Loucy (cell line): ENCODE measurements at regions not wholly inside any gene's neighbourhood (a gene's known extent, or its start where the extent isn't known, plus 50 kb on each side); places are given as distances from the start of the nearest gene placed in this dataset.
"Not testable (repeated sequence)": the region's sequence is repeated elsewhere in the genome, so short reads cannot be mapped to it uniquely, and the experiment has no call there.

Source experiments
- H2AFZ ChIP-seq: fragments of 200-600 bp; sonication (generic); 2 replicates; pipeline ENCODE4 v1.6.0; 2016; ENCODE audit warnings: antibody characterized with exemption, mild to moderate bottlenecking, low read length, moderate library complexity
- H3F3A ChIP-seq: fragments of 200-600 bp; 2 replicates; pipeline ENCODE4 v1.6.0; 2016; ENCODE audit warnings: antibody characterized with exemption, low read depth, mild to moderate bottlenecking
- H3K27me3 ChIP-seq: fragments of 200-600 bp; sonication (generic); 2 replicates; pipeline ENCODE4 v1.6.1; 2014; ENCODE audit warnings: low read length, mild to moderate bottlenecking; ENCODE audit not compliant: insufficient read depth, poor library complexity, severe bottlenecking
- H3K36me3 ChIP-seq: fragments of 200-600 bp; sonication (generic); 2 replicates; pipeline ENCODE4 v1.6.1; 2016; ENCODE audit warnings: low read length; ENCODE audit not compliant: insufficient read depth
- H3K4me1 ChIP-seq: fragments of 200-600 bp; sonication (generic); 2 replicates; pipeline ENCODE4 v1.5.1; 2014; ENCODE audit warnings: low read length, mild to moderate bottlenecking; ENCODE audit not compliant: insufficient read depth, poor library complexity, severe bottlenecking
- H3K4me2 ChIP-seq: fragments of 200-600 bp; sonication (generic); 2 replicates; pipeline ENCODE4 v1.6.0; 2014; ENCODE audit warnings: antibody characterized with exemption, low read length, low read depth, mild to moderate bottlenecking; ENCODE audit not compliant: poor library complexity, severe bottlenecking
- H3K4me3 ChIP-seq: fragments of 200-600 bp; sonication (generic); 2 replicates; pipeline ENCODE4 v1.5.1; 2014; ENCODE audit warnings: low read length, mild to moderate bottlenecking, mixed read lengths; ENCODE audit not compliant: poor library complexity, severe bottlenecking
- H3K79me2 ChIP-seq: fragments of 200-600 bp; sonication (generic); 2 replicates; pipeline ENCODE4 v1.6.1; 2014; ENCODE audit warnings: low read length; ENCODE audit not compliant: insufficient read depth
- H3K9ac ChIP-seq: fragments of 200-600 bp; sonication (generic); 2 replicates; pipeline ENCODE4 v1.6.0; 2014; ENCODE audit warnings: mild to moderate bottlenecking, low read depth, low read length, moderate library complexity; ENCODE audit not compliant: poor library complexity, severe bottlenecking
- H3K9me2 ChIP-seq: fragments of 200-600 bp; sonication (generic); replicated peaks from 2 replicates; pipeline ENCODE4 v1.6.1; 2016; ENCODE audit warnings: low read depth, low read length, mixed read lengths
- H3K9me3 ChIP-seq: fragments of 200-600 bp; sonication (generic); 2 replicates; pipeline ENCODE4 v1.6.1; 2014; ENCODE audit warnings: mild to moderate bottlenecking, antibody characterized with exemption, low read length, low read depth; ENCODE audit not compliant: insufficient read depth
- H4K20me1 ChIP-seq: fragments of 200-600 bp; sonication (generic); 2 replicates; pipeline ENCODE4 v1.6.0; 2014; ENCODE audit warnings: antibody characterized with exemption, low read length, mild to moderate bottlenecking; ENCODE audit not compliant: insufficient read depth, poor library complexity, severe bottlenecking
- EZH2phosphoT487 ChIP-seq: fragments of 200-600 bp; IDR thresholded peaks from 2 replicates; pipeline ENCODE4 v1.6.1; 2018; ENCODE audit warnings: antibody characterized with exemption, mild to moderate bottlenecking, moderate library complexity, borderline replicate concordance
- TF ChIP-seq, protein P1 (sequence below): fragments of 200-600 bp; sonication (generic); conservative IDR thresholded peaks from 2 replicates; pipeline ENCODE4 v1.5.1; 2014; ENCODE audit warnings: mild to moderate bottlenecking, antibody characterized with exemption, low read length

GRCh38 chr14:29392287-29392686 lies 535.4 kb downstream of the PRKD1 start:
- no peak overlapping the region for H3K9ac ChIP-seq
- H3K9me3 ChIP-seq = no peaks in the 10 kb centered on the region
- no peaks in the 10 kb centered on the region for H3K9me2 ChIP-seq
- no peak for TF ChIP-seq EZH2phosphoT487
- TF ChIP-seq, protein P1, sequence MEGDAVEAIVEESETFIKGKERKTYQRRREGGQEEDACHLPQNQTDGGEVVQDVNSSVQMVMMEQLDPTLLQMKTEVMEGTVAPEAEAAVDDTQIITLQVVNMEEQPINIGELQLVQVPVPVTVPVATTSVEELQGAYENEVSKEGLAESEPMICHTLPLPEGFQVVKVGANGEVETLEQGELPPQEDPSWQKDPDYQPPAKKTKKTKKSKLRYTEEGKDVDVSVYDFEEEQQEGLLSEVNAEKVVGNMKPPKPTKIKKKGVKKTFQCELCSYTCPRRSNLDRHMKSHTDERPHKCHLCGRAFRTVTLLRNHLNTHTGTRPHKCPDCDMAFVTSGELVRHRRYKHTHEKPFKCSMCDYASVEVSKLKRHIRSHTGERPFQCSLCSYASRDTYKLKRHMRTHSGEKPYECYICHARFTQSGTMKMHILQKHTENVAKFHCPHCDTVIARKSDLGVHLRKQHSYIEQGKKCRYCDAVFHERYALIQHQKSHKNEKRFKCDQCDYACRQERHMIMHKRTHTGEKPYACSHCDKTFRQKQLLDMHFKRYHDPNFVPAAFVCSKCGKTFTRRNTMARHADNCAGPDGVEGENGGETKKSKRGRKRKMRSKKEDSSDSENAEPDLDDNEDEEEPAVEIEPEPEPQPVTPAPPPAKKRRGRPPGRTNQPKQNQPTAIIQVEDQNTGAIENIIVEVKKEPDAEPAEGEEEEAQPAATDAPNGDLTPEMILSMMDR = no peak
- no peaks in the 10 kb centered on the region for H3K27me3 ChIP-seq
- no peak overlapping the region for H3K4me2 ChIP-seq
- H3K36me3 ChIP-seq = no peaks in the 10 kb centered on the region
- H4K20me1 ChIP-seq = no peaks in the 10 kb centered on the region
- H2AFZ ChIP-seq = no peak overlapping the region
- H3K4me3 ChIP-seq = no peak overlapping the region
- no peaks in the 10 kb centered on the region for H3F3A ChIP-seq
- H3K4me1 ChIP-seq = no peaks in the 10 kb centered on the region
- no peaks in the 10 kb centered on the region for H3K79me2 ChIP-seq

DNA sequence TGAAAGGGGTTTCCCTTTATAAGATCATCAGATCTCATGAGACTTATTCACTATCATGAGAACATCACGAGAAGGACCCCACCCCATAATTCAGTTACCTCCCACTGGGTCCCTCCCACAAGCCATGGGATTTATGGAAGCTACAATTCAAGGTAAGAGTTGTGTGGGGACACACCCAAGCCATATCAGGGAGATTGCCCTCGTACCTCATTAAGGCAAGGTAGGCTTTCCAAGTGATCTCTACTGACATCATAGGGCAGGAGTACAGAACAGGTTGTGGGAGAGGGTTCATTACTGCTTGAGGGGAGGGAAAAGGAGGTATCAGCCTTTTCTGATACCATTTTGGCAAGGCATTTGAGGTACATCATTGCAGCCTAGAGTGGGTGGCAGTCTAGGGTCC lies 524.6 kb downstream of the PRKD1 start:
- no peaks in the 10 kb centered on the region for H3K4me1 ChIP-seq
- no peaks in the 10 kb centered on the region for H3K79me2 ChIP-seq
- no peak overlapping the region for H3K4me3 ChIP-seq
- H3K9ac ChIP-seq = no peak overlapping the region
- no peaks in the 10 kb centered on the region for H3K9me2 ChIP-seq
- TF ChIP-seq, protein P1 = no peak
- TF ChIP-seq EZH2phosphoT487 = no peak
- no peaks in the 10 kb centered on the region for H3K9me3 ChIP-seq
- no peak overlapping the region for H2AFZ ChIP-seq
- H4K20me1 ChIP-seq = no peaks in the 10 kb centered on the region
- no peaks in the 10 kb centered on the region for H3F3A ChIP-seq
- no peaks in the 10 kb centered on the region for H3K27me3 ChIP-seq
- H3K36me3 ChIP-seq = no peaks in the 10 kb centered on the region
- no peak overlapping the region for H3K4me2 ChIP-seq

DNA sequence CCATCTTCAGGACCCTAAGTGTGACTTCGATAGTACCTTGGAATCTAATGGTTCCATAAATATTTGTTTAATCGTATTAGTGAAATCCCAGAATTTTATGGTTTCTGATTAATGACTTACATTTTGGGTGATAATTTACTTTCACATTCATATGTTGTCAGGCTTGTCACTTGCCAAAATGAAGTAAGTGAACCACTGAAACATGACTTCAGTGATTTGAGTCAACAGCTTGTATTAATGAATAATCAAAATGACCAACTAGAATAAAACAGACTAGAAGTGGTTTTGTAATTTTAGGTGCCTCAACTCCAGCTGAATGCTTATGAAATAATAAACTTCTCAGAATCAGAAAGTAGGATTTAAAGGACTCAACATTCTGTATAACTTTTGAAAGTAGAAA lies 517.1 kb downstream of the PRKD1 start:
- Histone ChIP-seq H3K4me3 (no peak overlapping the region), H3K9me2 (no peaks in the 10 kb centered on the region), H3K36me3 (no peaks in the 10 kb centered on the region), H4K20me1 (no peaks in the 10 kb centered on the region), H3K4me2 (no peak overlapping the region), H2AFZ (no peak overlapping the region), H3K9ac (no peak overlapping the region), H3K79me2 (no peaks in the 10 kb centered on the region), H3F3A (no peaks in the 10 kb centered on the region), H3K4me1 (no peaks in the 10 kb centered on the region), H3K9me3 (no peaks in the 10 kb centered on the region), H3K27me3 (no peaks in the 10 kb centered on the region)
- TF ChIP-seq, protein P1 = no peak
- TF ChIP-seq EZH2phosphoT487 = no peak

- H3K4me3 ChIP-seq, H2AFZ ChIP-seq, H3K9ac ChIP-seq, H3K4me2 ChIP-seq, H4K20me1 ChIP-seq, H3K79me2 ChIP-seq, H3K4me1 ChIP-seq, H3F3A ChIP-seq, H3K27me3 ChIP-seq, H3K9me2 ChIP-seq, H3K9me3 ChIP-seq, H3K36me3 ChIP-seq: not testable (repeated sequence)
Observed at GRCh38 chr14:29414931-29415330, 512.7 kb downstream of the PRKD1 start.
